ENCODE measurements at regions not wholly inside any gene's neighbourhood (a gene's known extent, or its start where the extent isn't known, plus 50 kb on each side); places are given as distances from the start of the nearest gene placed in this dataset.
A peak's percentile ranks its signal among the peaks of the same experiment; 100 is the strongest.

- FAIRE-seq, result no peak
- Histone ChIP-seq H3K36me3 (ENCODE audit: control insufficient read depth in 2 of 2, extremely low read depth in 1 of 2, insufficient read depth in 2 of 2, low read length in 2 of 2) (no peaks in the 10 kb centered on the region), H2AFZ (ENCODE audit: control insufficient read depth, low read length) (no peak overlapping the region), H3K4me3 (ENCODE audit: control insufficient read depth in 2 of 3, extremely low read depth in 1 of 3, insufficient read depth in 2 of 3, low read depth in 1 of 3, low read length in 3 of 3) (no peak overlapping the region), H3K79me2 (ENCODE audit: control insufficient read depth, insufficient read depth, low read length) (no peaks in the 10 kb centered on the region), H3K27ac (ENCODE audit: control insufficient read depth, insufficient read depth, low read length) (no peak overlapping the region), H3K4me1 (ENCODE audit: control insufficient read depth, extremely low read depth, insufficient read depth, low read length) (peaks cover 5% of the 10 kb centered on the region), H3K9me3 (ENCODE audit: control insufficient read depth, low read depth, low read length) (no peaks in the 10 kb centered on the region), H3K27me3 (ENCODE audit: control insufficient read depth, extremely low read depth, insufficient read depth, low read length) (no peaks in the 10 kb centered on the region), H3K9me1 (ENCODE audit: control insufficient read depth, extremely low read depth, insufficient read depth, low read length) (no peaks in the 10 kb centered on the region), H3K9ac (ENCODE audit: control insufficient read depth, extremely low read depth, insufficient read depth, low read length) (no peak overlapping the region), H4K20me1 (ENCODE audit: control insufficient read depth, extremely low read depth, insufficient read depth, low read length) (no peaks in the 10 kb centered on the region), H3K4me2 (ENCODE audit: control insufficient read depth, extremely low read depth, insufficient read depth, low read depth, low read length) (no peak overlapping the region)
- TF ChIP-seq EZH2 (IDR thresholded peaks at IDR 0.05; ENCODE audit: low read length), result no peak
- no peak for TF ChIP-seq CTCF (optimal IDR thresholded peaks at IDR 0.05 in 1 of 3, IDR thresholded peaks at IDR 0.05 in 1 of 3, conservative IDR thresholded peaks at IDR 0.05 in 1 of 3; ENCODE audit: extremely low read depth in 1 of 3, insufficient read depth in 2 of 3, low read length in 3 of 3)
- no peak for DNase-seq (ENCODE audit: low read depth, low spot score)
- dilution Hi-C loops (cut with MboI; ENCODE audit: extremely low pct_ligation_motif_present, low sequenced_read_pairs), result no loop called here
These were observed 149.3 kb upstream of the TGFBR2 start for GRCh38 chr3:30457081-30457480.

- TF ChIP-seq EZH2 (IDR thresholded peaks at IDR 0.05; ENCODE audit: low read length) (no peak), CTCF (optimal IDR thresholded peaks at IDR 0.05 in 1 of 3, IDR thresholded peaks at IDR 0.05 in 1 of 3, conservative IDR thresholded peaks at IDR 0.05 in 1 of 3; ENCODE audit: extremely low read depth in 1 of 3, insufficient read depth in 2 of 3, low read length in 3 of 3) (no peak)
- Histone ChIP-seq H3K79me2 (ENCODE audit: control insufficient read depth, insufficient read depth, low read length) (no peaks in the 10 kb centered on the region), H3K4me1 (ENCODE audit: control insufficient read depth, extremely low read depth, insufficient read depth, low read length) (peaks cover 5% of the 10 kb centered on the region), H3K27me3 (ENCODE audit: control insufficient read depth, extremely low read depth, insufficient read depth, low read length) (no peaks in the 10 kb centered on the region), H3K9ac (ENCODE audit: control insufficient read depth, extremely low read depth, insufficient read depth, low read length) (no peak overlapping the region), H3K9me3 (ENCODE audit: control insufficient read depth, low read depth, low read length) (no peaks in the 10 kb centered on the region), H3K36me3 (ENCODE audit: control insufficient read depth in 2 of 2, extremely low read depth in 1 of 2, insufficient read depth in 2 of 2, low read length in 2 of 2) (no peaks in the 10 kb centered on the region), H3K4me2 (ENCODE audit: control insufficient read depth, extremely low read depth, insufficient read depth, low read depth, low read length) (no peak overlapping the region), H3K27ac (ENCODE audit: control insufficient read depth, insufficient read depth, low read length) (no peak overlapping the region), H4K20me1 (ENCODE audit: control insufficient read depth, extremely low read depth, insufficient read depth, low read length) (no peaks in the 10 kb centered on the region), H3K4me3 (ENCODE audit: control insufficient read depth in 2 of 3, extremely low read depth in 1 of 3, insufficient read depth in 2 of 3, low read depth in 1 of 3, low read length in 3 of 3) (no peak overlapping the region), H2AFZ (ENCODE audit: control insufficient read depth, low read length) (peak overlapping the region; percentile 8), H3K9me1 (ENCODE audit: control insufficient read depth, extremely low read depth, insufficient read depth, low read length) (no peaks in the 10 kb centered on the region)
- dilution Hi-C loops (cut with MboI; ENCODE audit: extremely low pct_ligation_motif_present, low sequenced_read_pairs), result no loop called here
- DNase-seq (ENCODE audit: low read depth, low spot score) (no peak), FAIRE-seq (no peak)
These were observed 148.7 kb upstream of the TGFBR2 start for GRCh38 chr3:30457726-30458125.
